ENCODE measurements at regions not wholly inside any gene's neighbourhood (a gene's known extent, or its start where the extent isn't known, plus 50 kb on each side); places are given as distances from the start of the nearest gene placed in this dataset.

DNA sequence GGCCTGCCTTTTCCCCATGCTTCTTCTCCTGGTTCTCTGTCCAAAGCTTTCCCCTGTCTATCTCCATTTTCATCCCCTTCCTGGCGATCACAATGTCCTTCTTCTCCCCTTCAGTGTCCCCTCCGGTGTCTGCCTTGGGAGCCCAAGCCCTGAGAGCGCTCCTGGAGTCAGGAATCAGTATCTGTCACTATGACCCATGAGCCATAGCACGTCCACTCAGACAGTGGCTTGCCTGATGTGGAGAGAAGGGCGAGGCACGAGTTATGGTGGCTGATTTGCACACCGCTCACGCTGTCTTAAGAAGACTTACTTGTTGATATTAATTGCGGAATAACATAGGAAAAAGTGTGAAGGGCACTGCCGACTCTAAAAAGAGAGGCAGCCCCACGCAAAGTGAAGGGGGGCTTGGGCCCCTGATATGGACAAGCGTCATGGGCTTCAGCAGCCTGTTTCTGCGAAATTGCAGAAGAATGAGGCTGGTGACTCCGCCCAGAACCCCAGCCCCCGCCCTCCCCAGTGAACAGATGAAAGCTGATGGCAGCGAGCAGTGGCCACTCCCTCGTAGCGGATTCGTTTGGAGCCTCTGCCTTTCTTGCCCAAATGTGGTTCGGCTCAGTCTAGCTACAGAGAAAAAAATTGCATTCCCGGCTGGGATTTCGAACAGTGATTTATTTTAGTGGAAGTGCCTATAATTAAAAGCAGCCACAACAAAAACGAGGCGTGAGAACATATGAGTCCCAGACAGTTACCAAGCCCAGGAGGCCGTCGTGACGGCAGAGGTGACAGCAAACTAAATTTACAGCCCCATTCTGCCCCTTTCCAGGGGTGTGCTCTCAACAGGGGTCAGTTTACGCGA is 149.8 kb downstream of the ICE1 start:
- H3K27me3 ChIP-seq (ENCODE audit: control insufficient read depth, insufficient read depth, low read length), result no peaks in the 10 kb centered on the region
- H3K36me3 ChIP-seq (ENCODE audit: control insufficient read depth in 2 of 3, insufficient read depth in 3 of 3, low read length in 3 of 3), result no peaks in the 10 kb centered on the region
- FAIRE-seq (no peak), DNase-seq (peak; percentile 72 to 92 (median 79))
- H3K4me3 ChIP-seq (ENCODE audit: low read length in 3 of 3), result peak overlapping the region in 1 of 3 donors; percentile 25
- no peak for TF ChIP-seq CTCF (IDR thresholded peaks at IDR 0.05; ENCODE audit: borderline replicate concordance, extremely low read depth, insufficient read depth)
- no peaks in the 10 kb centered on the region for H3K9me3 ChIP-seq (ENCODE audit: control insufficient read depth in 2 of 3, insufficient read depth in 1 of 3, low read length in 3 of 3)
- intact Hi-C loops (cut with DNase I), result no loop called here
- no peak overlapping the region for H3K9ac ChIP-seq (ENCODE audit: low read length in 3 of 3)
- H3K4me1 ChIP-seq (ENCODE audit: control insufficient read depth in 2 of 3, insufficient read depth in 2 of 3, low read depth in 1 of 3, low read length in 3 of 3), result peaks cover 0 to 2% (median 0%) of the 10 kb centered on the region in 3 donors
- H3K27ac ChIP-seq (ENCODE audit: low read depth in 2 of 2, low read length in 2 of 2), result peak overlapping the region; percentile 43 to 71

DNA sequence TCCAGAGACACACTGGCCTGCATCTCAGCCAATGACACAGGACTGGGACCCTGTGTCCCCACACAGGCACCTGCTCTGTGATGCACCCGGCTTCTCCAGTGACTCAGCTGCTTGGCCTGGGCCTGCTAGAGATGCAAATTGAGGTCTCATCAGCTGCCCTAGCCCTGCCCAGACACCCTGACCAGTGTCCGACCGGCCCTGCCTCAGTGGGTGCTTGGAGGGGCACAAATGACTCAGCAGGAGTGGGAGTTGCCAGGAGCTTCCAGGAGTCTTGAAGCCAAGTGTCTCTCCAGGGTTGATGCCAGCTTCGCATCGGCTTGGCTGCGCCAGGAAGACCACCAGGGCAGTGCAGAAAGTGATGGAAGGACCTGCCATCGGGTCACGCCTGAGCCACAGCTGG is 148.2 kb downstream of the ICE1 start:
- H3K27me3 ChIP-seq (ENCODE audit: control insufficient read depth, insufficient read depth, low read length), result no peaks in the 10 kb centered on the region
- intact Hi-C loops (cut with DNase I), result no loop called here
- no peaks in the 10 kb centered on the region for H3K36me3 ChIP-seq (ENCODE audit: control insufficient read depth in 2 of 3, insufficient read depth in 3 of 3, low read length in 3 of 3)
- H3K4me3 ChIP-seq (ENCODE audit: low read length in 3 of 3), result no peak overlapping the region
- FAIRE-seq (no peak), DNase-seq (no peak)
- no peak overlapping the region for H3K27ac ChIP-seq (ENCODE audit: low read depth in 2 of 2, low read length in 2 of 2)
- no peaks in the 10 kb centered on the region for H3K9me3 ChIP-seq (ENCODE audit: control insufficient read depth in 2 of 3, insufficient read depth in 1 of 3, low read length in 3 of 3)
- peaks cover 0 to 2% (median 0%) of the 10 kb centered on the region in 3 donors for H3K4me1 ChIP-seq (ENCODE audit: control insufficient read depth in 2 of 3, insufficient read depth in 2 of 3, low read depth in 1 of 3, low read length in 3 of 3)
- H3K9ac ChIP-seq (ENCODE audit: low read length in 3 of 3), result no peak overlapping the region
- no peak for TF ChIP-seq CTCF (IDR thresholded peaks at IDR 0.05; ENCODE audit: borderline replicate concordance, extremely low read depth, insufficient read depth)

GRCh38 chr5:5564898-5565297 is 142.4 kb downstream of the ICE1 start:
- no peaks in the 10 kb centered on the region for H3K36me3 ChIP-seq (ENCODE audit: control insufficient read depth in 2 of 3, insufficient read depth in 3 of 3, low read length in 3 of 3)
- intact Hi-C loops (cut with DNase I), result no loop called here
- H3K9ac ChIP-seq (ENCODE audit: low read length in 3 of 3), result no peak overlapping the region
- DNase-seq (no peak), FAIRE-seq (no peak)
- no peaks in the 10 kb centered on the region for H3K9me3 ChIP-seq (ENCODE audit: control insufficient read depth in 2 of 3, insufficient read depth in 1 of 3, low read length in 3 of 3)
- H3K27ac ChIP-seq (ENCODE audit: low read depth in 2 of 2, low read length in 2 of 2), result no peak overlapping the region
- no peak for TF ChIP-seq CTCF (IDR thresholded peaks at IDR 0.05; ENCODE audit: borderline replicate concordance, extremely low read depth, insufficient read depth)
- no peaks in the 10 kb centered on the region for H3K27me3 ChIP-seq (ENCODE audit: control insufficient read depth, insufficient read depth, low read length)
- H3K4me1 ChIP-seq (ENCODE audit: control insufficient read depth in 2 of 3, insufficient read depth in 2 of 3, low read depth in 1 of 3, low read length in 3 of 3), result no peaks in the 10 kb centered on the region
- H3K4me3 ChIP-seq (ENCODE audit: low read length in 3 of 3), result no peak overlapping the region
